ENCODE measurements at regions not wholly inside any gene's neighbourhood (a gene's known extent, or its start where the extent isn't known, plus 50 kb on each side); places are given as distances from the start of the nearest gene placed in this dataset.

DNA sequence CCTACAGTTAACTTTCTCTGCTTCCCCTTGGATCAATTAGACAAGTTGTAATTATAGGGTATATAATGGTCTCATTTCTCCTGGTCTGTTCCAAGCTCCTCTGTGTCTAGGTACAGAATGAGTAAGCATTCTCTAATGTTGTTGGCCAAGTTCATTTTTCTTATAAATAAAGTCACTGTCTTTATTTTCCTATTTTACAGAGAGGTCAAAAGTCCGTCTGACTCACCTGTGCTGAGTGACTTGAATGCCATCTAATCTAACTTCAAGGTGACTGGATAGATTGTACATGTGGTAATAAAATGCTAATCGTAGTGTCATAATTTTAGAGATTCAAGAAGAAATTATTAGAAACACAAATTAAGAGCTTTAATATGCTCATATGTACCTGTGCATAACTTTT lies 500.2 kb downstream of the PDCD6IP start:
- TF ChIP-seq, protein P1, sequence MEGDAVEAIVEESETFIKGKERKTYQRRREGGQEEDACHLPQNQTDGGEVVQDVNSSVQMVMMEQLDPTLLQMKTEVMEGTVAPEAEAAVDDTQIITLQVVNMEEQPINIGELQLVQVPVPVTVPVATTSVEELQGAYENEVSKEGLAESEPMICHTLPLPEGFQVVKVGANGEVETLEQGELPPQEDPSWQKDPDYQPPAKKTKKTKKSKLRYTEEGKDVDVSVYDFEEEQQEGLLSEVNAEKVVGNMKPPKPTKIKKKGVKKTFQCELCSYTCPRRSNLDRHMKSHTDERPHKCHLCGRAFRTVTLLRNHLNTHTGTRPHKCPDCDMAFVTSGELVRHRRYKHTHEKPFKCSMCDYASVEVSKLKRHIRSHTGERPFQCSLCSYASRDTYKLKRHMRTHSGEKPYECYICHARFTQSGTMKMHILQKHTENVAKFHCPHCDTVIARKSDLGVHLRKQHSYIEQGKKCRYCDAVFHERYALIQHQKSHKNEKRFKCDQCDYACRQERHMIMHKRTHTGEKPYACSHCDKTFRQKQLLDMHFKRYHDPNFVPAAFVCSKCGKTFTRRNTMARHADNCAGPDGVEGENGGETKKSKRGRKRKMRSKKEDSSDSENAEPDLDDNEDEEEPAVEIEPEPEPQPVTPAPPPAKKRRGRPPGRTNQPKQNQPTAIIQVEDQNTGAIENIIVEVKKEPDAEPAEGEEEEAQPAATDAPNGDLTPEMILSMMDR (IDR thresholded peaks at IDR 0.05; ENCODE audit: low read depth, low read length), result no peak
- TF ChIP-seq, protein P2, sequence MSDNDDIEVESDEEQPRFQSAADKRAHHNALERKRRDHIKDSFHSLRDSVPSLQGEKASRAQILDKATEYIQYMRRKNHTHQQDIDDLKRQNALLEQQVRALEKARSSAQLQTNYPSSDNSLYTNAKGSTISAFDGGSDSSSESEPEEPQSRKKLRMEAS (IDR thresholded peaks at IDR 0.05; ENCODE audit: low read depth, low read length), result no peak
- no peak for TF ChIP-seq POLR2A (IDR thresholded peaks at IDR 0.05; ENCODE audit: extremely low read depth, insufficient read length)
